HepG2 (cell line): ENCODE measurements at regions not wholly inside any gene's neighbourhood (a gene's known extent, or its start where the extent isn't known, plus 50 kb on each side); places are given as distances from the start of the nearest gene placed in this dataset.

Source experiments
- ATAC-seq: fragments of 200-7000 bp; cut with Tn5 transposase; 3 replicates; pipeline ENCODE4 v1.9.1; 2020; ENCODE audit warnings: mild to moderate bottlenecking, moderate library complexity
- BruUV-seq: library from RNA; stranded (reverse); fragments of 400-500 nt; replicated peaks from 2 replicates; lab custom pipeline; 2021; lab: Mats Ljungman, UMichigan
- CTCF ChIA-PET: fragments of 300-600 bp; formaldehyde crosslinking; extraction: SDS; loops from one replicate; lab custom pipeline; 2021; ENCODE audit warnings: low total read pairs, inconsistent platforms, low intra/inter-chr PET ratio; lab: Yijun Ruan, JAX
- POLR2A ChIA-PET: fragments of 350-600 bp; sonication (Branson Sonifier 250); formaldehyde crosslinking; loops from one replicate; lab custom pipeline; 2020; ENCODE audit warnings: antibody characterized with exemption, inconsistent platforms; lab: Yijun Ruan, JAX
- DNase-seq: peaks from one replicate; pipeline ENCODE4 v3.0.0-alpha.2; 2015; ENCODE audit warnings: low spot score
- FAIRE-seq: peaks from 3 replicates; lab custom pipeline; 2011; peaks lifted over from hg19 to GRCh38; lab: Jason Lieb, UNC
- H2AFZ ChIP-seq: one replicate; pipeline ENCODE4 v1.6.1; 2011; ENCODE audit warnings: low read length, inconsistent platforms
- H3K27ac ChIP-seq: fragments of 300-600 bp; 3 replicates; pipeline ENCODE4 v1.8.0; 2011; ENCODE audit warnings: mixed run types, mild to moderate bottlenecking, mixed read lengths, low read length, inconsistent platforms; ENCODE audit not compliant: insufficient read depth; ENCODE audit errors: extremely low read length
- H3K27me3 ChIP-seq, 2 experiments: fragments of 200-600 bp in 1 of 2; 2 replicates in 1 of 2; 3 replicates in 1 of 2; pipeline versions ENCODE4 v1.6.0 to v1.8.0; 2011; ENCODE audit warnings: low read length in 2 of 2, mild to moderate bottlenecking in 2 of 2, moderate library complexity in 2 of 2, inconsistent platforms in 1 of 2; ENCODE audit not compliant: insufficient read depth in 2 of 2, control insufficient read depth in 1 of 2
- H3K36me3 ChIP-seq, 2 experiments: fragments of 200-600 bp in 1 of 2; replicated peaks in 1 of 2; 2 replicates in 1 of 2; 3 replicates in 1 of 2; pipeline versions ENCODE4 v1.5.1 to v1.8.0; 2011; ENCODE audit warnings: low read length in 2 of 2, inconsistent platforms in 1 of 2; ENCODE audit not compliant: insufficient read depth in 2 of 2, control insufficient read depth in 1 of 2
- H3K4me1 ChIP-seq: 2 replicates; pipeline ENCODE4 v1.5.1; 2012; ENCODE audit warnings: low read length, inconsistent platforms; ENCODE audit not compliant: insufficient read depth
- H3K4me2 ChIP-seq: 2 replicates; pipeline ENCODE4 v1.6.0; 2011; ENCODE audit warnings: low read depth, low read length, inconsistent platforms
- H3K4me3 ChIP-seq, 3 experiments: fragments of 200-600 bp in 1 of 3; sonication (generic), shearing (Covaris generic) in 1 of 3; replicated peaks in 1 of 3; 2 replicates each; pipeline ENCODE4 v1.5.1; 2011 to 2016; ENCODE audit warnings: low read length in 3 of 3, inconsistent platforms in 2 of 3, low read depth in 2 of 3, mild to moderate bottlenecking in 2 of 3, control low read depth in 1 of 3, mixed read lengths in 1 of 3; ENCODE audit not compliant: insufficient read depth in 1 of 3
- H3K79me2 ChIP-seq: one replicate; pipeline ENCODE4 v1.6.1; 2011; ENCODE audit warnings: low read length, inconsistent platforms; ENCODE audit not compliant: insufficient read depth
- H3K9ac ChIP-seq: 2 replicates; pipeline ENCODE4 v1.6.0; 2011; ENCODE audit warnings: mild to moderate bottlenecking, low read depth, low read length, inconsistent platforms; ENCODE audit not compliant: insufficient read depth
- H3K9me3 ChIP-seq: 2 replicates; pipeline ENCODE4 v1.5.1; 2012; ENCODE audit warnings: mild to moderate bottlenecking, low read length
- H4K20me1 ChIP-seq: 2 replicates; pipeline ENCODE4 v1.6.0; 2011; ENCODE audit warnings: inconsistent platforms, mild to moderate bottlenecking, low read length, moderate library complexity; ENCODE audit not compliant: insufficient read depth
- GATA4 ChIP-seq: sonication (generic); IDR thresholded peaks from 2 replicates; pipeline ENCODE4 v1.6.1; 2016; ENCODE audit warnings: antibody characterized with exemption, low read depth, borderline replicate concordance
- WGBS: methylation state at CpG from one replicate; pipeline ENCODE4 v1.1.6; 2017; ENCODE audit warnings: low lambda C conversion rate; 5-methylcytosine and 5-hydroxymethylcytosine counted together
- in situ Hi-C: cut with HindIII; loops from 2 replicates; pipeline ENCODE4 v1.10.0; 2017; ENCODE audit warnings: low pct_unique_long_range_greater_than_20kb; ENCODE audit not compliant: extremely low pct_ligation_motif_present
- intact Hi-C: fragments of 100-400 bp; cut with micrococcal nuclease; formaldehyde crosslinking; loops from one replicate; pipeline ENCODE4 v1.10.0; 2022; ENCODE audit not compliant: unreplicated experiment
- TF ChIP-seq, protein P1 (sequence below): IDR thresholded peaks from 2 replicates; pipeline ENCODE4 v1.6.1; 2016; ENCODE audit warnings: missing biosample characterization, missing genetic modification reagents, low read depth
- TF ChIP-seq, protein P2 (sequence below): sonication (generic); formaldehyde crosslinking; IDR thresholded peaks from 2 replicates; pipeline ENCODE4 v1.5.0; 2020; ENCODE audit warnings: mild to moderate bottlenecking, missing genetic modification reagents, moderate library complexity
- TF ChIP-seq, protein P3 (sequence below): sonication (generic); formaldehyde crosslinking; IDR thresholded peaks from 2 replicates; pipeline ENCODE4 v1.4.0; 2020; ENCODE audit warnings: missing genetic modification reagents; ENCODE audit errors: not compliant biosample characterization
- TF ChIP-seq, protein P4 (sequence below): sonication (generic); formaldehyde crosslinking; IDR thresholded peaks from 2 replicates; pipeline ENCODE4 v1.4.0; 2020; ENCODE audit warnings: missing genetic modification reagents, borderline replicate concordance

DNA sequence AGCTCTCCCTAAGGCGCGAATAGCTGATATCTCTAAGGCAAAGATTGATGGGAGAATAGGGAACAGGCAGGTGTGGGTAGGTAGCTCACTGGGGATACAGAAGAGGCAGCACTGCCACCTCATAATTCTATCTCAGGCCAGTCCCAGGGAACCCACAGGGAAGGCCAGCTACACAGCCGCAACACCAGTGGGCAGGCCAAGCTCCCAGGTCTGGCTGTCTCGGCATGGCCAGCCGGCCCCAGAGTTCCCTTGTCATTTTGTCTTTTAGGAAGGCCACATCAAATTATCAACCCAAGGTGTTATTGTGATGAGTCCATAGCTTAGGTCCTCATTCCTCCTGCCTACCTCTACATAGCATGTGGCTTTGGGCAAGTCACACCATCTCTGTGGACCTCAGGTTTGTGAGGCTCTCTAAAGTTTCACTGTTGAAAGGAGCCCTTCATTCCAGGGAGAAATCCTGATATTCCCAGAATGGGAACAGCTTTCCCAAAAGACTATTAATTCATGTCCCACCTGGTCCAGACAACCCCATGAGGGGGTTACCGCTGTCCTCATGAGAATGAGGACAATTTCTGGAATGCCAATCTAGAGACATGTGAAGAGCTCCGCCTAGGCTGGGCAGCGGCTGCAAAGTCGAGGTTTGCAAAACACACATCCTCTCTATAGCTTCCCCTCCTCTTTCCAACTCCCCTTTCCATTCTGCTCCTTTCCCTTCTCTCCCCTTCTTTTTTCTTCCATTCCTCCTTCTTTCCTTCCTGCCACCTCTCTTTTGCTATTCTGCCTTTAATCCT lies 287.1 kb upstream of the ID2 start:
- Histone ChIP-seq H3K9me3 (no peaks in the 10 kb centered on the region), H3K4me2 (no peak overlapping the region), H3K4me1 (peaks cover 7% of the 10 kb centered on the region; the same call in 1 of the 2 replicates), H3K9ac (no peak overlapping the region), H4K20me1 (no peaks in the 10 kb centered on the region), H3K4me3 (no peak overlapping the region), H3K27ac (no peak overlapping the region), H3K27me3 (peaks cover 0 to 15% of the 10 kb centered on the region in 2 experiments; a peak in 2 of 5 replicates), H2AFZ (no peak overlapping the region), H3K36me3 (no peaks in the 10 kb centered on the region), H3K79me2 (no peaks in the 10 kb centered on the region)
- WGBS, result 56% methylated on average over 9 of the region's 9 CpGs
- no peak for FAIRE-seq
- ChIA-PET POLR2A (no interaction called here), CTCF (no interaction called here)
- intact Hi-C loops (no loop called here), in situ Hi-C loops (no loop called here)
- no TSS peak for BruUV-seq
- peak; percentile 30; the same call in 1 of the 3 replicates for ATAC-seq
- DNase-seq, result no peak
- TF ChIP-seq, protein P1, sequence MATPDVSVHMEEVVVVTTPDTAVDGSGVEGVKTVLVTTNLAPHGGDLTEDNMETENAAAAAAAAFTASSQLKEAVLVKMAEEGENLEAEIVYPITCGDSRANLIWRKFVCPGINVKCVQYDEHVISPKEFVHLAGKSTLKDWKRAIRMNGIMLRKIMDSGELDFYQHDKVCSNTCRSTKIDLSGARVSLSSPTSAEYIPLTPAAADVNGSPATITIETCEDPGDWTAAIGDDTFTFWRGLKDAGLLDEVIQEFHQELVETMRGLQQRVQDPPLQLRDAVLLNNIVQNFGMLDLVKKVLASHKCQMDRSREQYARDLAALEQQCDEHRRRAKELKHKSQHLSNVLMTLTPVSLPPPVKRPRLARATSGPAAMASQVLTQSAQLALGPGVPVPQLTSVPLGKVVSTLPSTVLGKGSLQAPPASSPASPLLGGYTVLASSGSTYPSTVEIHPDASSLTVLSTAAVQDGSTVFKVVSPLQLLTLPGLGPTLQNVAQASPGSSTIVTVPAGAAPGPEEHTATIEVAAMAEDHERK, result no peak
- TF ChIP-seq, protein P2, sequence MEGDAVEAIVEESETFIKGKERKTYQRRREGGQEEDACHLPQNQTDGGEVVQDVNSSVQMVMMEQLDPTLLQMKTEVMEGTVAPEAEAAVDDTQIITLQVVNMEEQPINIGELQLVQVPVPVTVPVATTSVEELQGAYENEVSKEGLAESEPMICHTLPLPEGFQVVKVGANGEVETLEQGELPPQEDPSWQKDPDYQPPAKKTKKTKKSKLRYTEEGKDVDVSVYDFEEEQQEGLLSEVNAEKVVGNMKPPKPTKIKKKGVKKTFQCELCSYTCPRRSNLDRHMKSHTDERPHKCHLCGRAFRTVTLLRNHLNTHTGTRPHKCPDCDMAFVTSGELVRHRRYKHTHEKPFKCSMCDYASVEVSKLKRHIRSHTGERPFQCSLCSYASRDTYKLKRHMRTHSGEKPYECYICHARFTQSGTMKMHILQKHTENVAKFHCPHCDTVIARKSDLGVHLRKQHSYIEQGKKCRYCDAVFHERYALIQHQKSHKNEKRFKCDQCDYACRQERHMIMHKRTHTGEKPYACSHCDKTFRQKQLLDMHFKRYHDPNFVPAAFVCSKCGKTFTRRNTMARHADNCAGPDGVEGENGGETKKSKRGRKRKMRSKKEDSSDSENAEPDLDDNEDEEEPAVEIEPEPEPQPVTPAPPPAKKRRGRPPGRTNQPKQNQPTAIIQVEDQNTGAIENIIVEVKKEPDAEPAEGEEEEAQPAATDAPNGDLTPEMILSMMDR (CRISPR knock-in tag), result no peak
- TF ChIP-seq, protein P3, sequence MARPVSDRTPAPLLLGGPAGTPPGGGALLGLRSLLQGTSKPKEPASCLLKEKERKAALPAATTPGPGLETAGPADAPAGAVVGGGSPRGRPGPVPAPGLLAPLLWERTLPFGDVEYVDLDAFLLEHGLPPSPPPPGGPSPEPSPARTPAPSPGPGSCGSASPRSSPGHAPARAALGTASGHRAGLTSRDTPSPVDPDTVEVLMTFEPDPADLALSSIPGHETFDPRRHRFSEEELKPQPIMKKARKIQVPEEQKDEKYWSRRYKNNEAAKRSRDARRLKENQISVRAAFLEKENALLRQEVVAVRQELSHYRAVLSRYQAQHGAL (CRISPR knock-in tag), result no peak
- TF ChIP-seq GATA4, result no peak
- TF ChIP-seq, protein P4, sequence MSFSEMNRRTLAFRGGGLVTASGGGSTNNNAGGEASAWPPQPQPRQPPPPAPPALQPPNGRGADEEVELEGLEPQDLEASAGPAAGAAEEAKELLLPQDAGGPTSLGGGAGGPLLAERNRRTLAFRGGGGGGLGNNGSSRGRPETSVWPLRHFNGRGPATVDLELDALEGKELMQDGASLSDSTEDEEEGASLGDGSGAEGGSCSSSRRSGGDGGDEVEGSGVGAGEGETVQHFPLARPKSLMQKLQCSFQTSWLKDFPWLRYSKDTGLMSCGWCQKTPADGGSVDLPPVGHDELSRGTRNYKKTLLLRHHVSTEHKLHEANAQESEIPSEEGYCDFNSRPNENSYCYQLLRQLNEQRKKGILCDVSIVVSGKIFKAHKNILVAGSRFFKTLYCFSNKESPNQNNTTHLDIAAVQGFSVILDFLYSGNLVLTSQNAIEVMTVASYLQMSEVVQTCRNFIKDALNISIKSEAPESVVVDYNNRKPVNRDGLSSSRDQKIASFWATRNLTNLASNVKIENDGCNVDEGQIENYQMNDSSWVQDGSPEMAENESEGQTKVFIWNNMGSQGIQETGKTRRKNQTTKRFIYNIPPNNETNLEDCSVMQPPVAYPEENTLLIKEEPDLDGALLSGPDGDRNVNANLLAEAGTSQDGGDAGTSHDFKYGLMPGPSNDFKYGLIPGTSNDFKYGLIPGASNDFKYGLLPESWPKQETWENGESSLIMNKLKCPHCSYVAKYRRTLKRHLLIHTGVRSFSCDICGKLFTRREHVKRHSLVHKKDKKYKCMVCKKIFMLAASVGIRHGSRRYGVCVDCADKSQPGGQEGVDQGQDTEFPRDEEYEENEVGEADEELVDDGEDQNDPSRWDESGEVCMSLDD, result no peak
